Vagina (tissue), 2 donors: ENCODE measurements at regions not wholly inside any gene's neighbourhood (a gene's known extent, or its start where the extent isn't known, plus 50 kb on each side); places are given as distances from the start of the nearest gene placed in this dataset.

Experiments
- DNase-seq, 2 donors: peaks; one replicate each; pipeline ENCODE4 v3.0.0-alpha.2; 2017; ENCODE audit errors: extremely low spot score in 2 of 2
- H3K27ac ChIP-seq: fragments of 200-600 bp; sonication (generic); one replicate; pipeline ENCODE4 v1.5.1; 2019
- H3K27me3 ChIP-seq: fragments of 200-600 bp; sonication (generic); one replicate; pipeline ENCODE4 v1.5.1; 2019
- H3K36me3 ChIP-seq, 2 donors: fragments of 200-600 bp; sonication (generic); one replicate each; pipeline ENCODE4 v1.5.1; 2017 to 2019
- H3K4me1 ChIP-seq: fragments of 200-600 bp; sonication (generic); one replicate; pipeline ENCODE4 v1.5.1; 2019
- H3K4me3 ChIP-seq, 2 donors: fragments of 200-600 bp; sonication (generic); 1 replicate in 1 of 2; 2 replicates in 1 of 2; pipeline ENCODE4 v1.5.1; 2016 to 2019
- H3K9me3 ChIP-seq: fragments of 200-600 bp; sonication (generic); one replicate; pipeline ENCODE4 v1.5.1; 2019
- POLR2A ChIP-seq, 2 donors: fragments of 450-650 bp; IDR thresholded peaks; one replicate each; pipeline ENCODE4 v1.6.1; 2017; ENCODE audit warnings: antibody characterized with exemption in 2 of 2, mild to moderate bottlenecking in 2 of 2, moderate library complexity in 2 of 2
- POLR2AphosphoS5 ChIP-seq, 2 donors: sonication (generic); formaldehyde crosslinking; IDR thresholded peaks; one replicate each; pipeline ENCODE4 v1.9.0; 2017; ENCODE audit warnings: antibody characterized with exemption in 2 of 2, mild to moderate bottlenecking in 2 of 2, low read depth in 1 of 2; ENCODE audit not compliant: insufficient read depth in 1 of 2
- intact Hi-C: fragments of 100-400 bp; cut with DNase I; formaldehyde crosslinking; loops from one replicate; pipeline ENCODE4 v1.15.1; 2023
- TF ChIP-seq, protein P1 (sequence below), 3 experiments: fragments of 450-650 bp in 2 of 3; fragments of 200-600 bp in 1 of 3; sonication (generic) in 1 of 3; IDR thresholded peaks; one replicate each; pipeline ENCODE4 v1.5.1; 2017 to 2019; ENCODE audit warnings: antibody characterized with exemption in 3 of 3, mild to moderate bottlenecking in 2 of 3, moderate library complexity in 2 of 3

DNA sequence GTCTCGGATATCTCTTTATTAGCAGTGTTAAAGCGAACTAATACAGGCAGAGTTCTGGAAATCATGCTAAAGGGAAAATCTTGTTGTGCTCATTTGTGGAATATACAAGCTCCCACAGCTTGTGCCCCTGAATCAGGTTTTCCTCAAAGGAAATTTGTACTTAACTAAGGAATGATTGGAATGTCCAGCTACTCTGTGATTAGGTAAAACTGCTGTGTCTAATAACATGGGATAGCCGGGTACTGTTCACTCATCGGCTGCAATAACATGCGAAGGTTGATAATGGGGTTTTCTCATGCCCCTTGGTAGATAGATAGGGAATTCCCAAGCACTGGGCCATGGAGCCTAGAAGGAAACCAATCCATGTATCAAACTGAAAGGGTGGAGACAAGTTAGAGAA is 306.7 kb downstream of the NR2F1-AS1 start:
- TF ChIP-seq, protein P1, sequence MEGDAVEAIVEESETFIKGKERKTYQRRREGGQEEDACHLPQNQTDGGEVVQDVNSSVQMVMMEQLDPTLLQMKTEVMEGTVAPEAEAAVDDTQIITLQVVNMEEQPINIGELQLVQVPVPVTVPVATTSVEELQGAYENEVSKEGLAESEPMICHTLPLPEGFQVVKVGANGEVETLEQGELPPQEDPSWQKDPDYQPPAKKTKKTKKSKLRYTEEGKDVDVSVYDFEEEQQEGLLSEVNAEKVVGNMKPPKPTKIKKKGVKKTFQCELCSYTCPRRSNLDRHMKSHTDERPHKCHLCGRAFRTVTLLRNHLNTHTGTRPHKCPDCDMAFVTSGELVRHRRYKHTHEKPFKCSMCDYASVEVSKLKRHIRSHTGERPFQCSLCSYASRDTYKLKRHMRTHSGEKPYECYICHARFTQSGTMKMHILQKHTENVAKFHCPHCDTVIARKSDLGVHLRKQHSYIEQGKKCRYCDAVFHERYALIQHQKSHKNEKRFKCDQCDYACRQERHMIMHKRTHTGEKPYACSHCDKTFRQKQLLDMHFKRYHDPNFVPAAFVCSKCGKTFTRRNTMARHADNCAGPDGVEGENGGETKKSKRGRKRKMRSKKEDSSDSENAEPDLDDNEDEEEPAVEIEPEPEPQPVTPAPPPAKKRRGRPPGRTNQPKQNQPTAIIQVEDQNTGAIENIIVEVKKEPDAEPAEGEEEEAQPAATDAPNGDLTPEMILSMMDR (IDR thresholded peaks at IDR 0.05), result no peak
- TF ChIP-seq POLR2AphosphoS5 (IDR thresholded peaks at IDR 0.05; ENCODE audit: insufficient read depth in 1 of 2, low read depth in 1 of 2) (no peak), POLR2A (IDR thresholded peaks at IDR 0.05) (no peak)
- no peak for DNase-seq
- intact Hi-C loops, result no loop called here
- no peaks in the 10 kb centered on the region for H3K27me3 ChIP-seq
- H3K27ac ChIP-seq, result no peak overlapping the region
- H3K4me3 ChIP-seq, result no peak overlapping the region
- no peaks in the 10 kb centered on the region for H3K9me3 ChIP-seq
- H3K36me3 ChIP-seq, result no peaks in the 10 kb centered on the region
- H3K4me1 ChIP-seq, result no peaks in the 10 kb centered on the region

DNA sequence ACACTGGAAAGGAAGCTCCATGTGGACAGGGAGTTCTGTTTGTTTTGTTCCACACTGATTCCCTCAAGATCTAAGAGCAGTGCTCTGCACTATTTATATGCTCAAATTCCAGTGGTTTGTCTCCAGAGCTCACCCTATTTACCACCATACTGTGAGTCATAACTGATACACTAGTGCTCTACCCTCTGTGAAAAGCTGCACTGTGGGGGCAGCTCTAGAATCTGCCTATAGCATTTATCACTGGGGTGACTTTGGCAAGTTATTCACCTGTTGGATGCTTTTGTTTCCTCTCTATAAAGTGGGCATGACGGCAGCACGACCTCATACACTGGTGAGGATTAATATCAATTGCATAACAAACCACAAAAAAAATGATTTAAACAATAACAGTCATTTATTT is 307.8 kb downstream of the NR2F1-AS1 start:
- H3K27ac ChIP-seq, result no peak overlapping the region

DNA sequence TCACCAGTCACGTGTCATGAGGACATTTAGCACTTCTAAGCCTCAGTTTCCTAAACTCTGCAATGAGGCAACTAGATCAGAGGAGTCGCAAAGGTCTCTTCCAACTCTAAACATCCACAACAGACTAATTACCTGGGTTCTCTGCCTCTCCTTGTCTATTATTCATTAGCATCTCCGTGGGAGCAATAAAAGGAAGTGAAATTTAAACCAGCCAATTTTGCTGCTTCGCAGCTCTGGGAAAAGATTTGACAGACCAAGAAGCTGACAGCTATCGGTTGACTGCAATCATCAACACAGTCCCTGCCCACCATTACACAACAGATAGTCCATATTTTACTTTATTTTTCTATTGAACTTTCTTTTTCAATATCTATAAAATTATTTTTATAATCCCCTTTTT is 308.9 kb downstream of the NR2F1-AS1 start:
- Histone ChIP-seq H3K4me3 (no peak overlapping the region), H3K9me3 (no peaks in the 10 kb centered on the region), H3K4me1 (no peaks in the 10 kb centered on the region), H3K27ac (no peak overlapping the region), H3K36me3 (no peaks in the 10 kb centered on the region), H3K27me3 (no peaks in the 10 kb centered on the region)
- TF ChIP-seq POLR2AphosphoS5 (IDR thresholded peaks at IDR 0.05; ENCODE audit: insufficient read depth in 1 of 2, low read depth in 1 of 2) (no peak), POLR2A (IDR thresholded peaks at IDR 0.05) (no peak)
- TF ChIP-seq, protein P1 (IDR thresholded peaks at IDR 0.05), result no peak
- DNase-seq, result no peak
- intact Hi-C loops, result no loop called here

More for the DNA sequence above, 307.8 kb downstream of the NR2F1-AS1 start:
- Histone ChIP-seq H3K36me3 (no peaks in the 10 kb centered on the region), H3K4me1 (no peaks in the 10 kb centered on the region), H3K9me3 (no peaks in the 10 kb centered on the region), H3K4me3 (no peak overlapping the region), H3K27me3 (no peaks in the 10 kb centered on the region)
- TF ChIP-seq, protein P1 (IDR thresholded peaks at IDR 0.05), result no peak
- TF ChIP-seq POLR2AphosphoS5 (IDR thresholded peaks at IDR 0.05; ENCODE audit: insufficient read depth in 1 of 2, low read depth in 1 of 2) (no peak), POLR2A (IDR thresholded peaks at IDR 0.05) (no peak)
- DNase-seq, result no peak
- intact Hi-C loops, result no loop called here

DNA sequence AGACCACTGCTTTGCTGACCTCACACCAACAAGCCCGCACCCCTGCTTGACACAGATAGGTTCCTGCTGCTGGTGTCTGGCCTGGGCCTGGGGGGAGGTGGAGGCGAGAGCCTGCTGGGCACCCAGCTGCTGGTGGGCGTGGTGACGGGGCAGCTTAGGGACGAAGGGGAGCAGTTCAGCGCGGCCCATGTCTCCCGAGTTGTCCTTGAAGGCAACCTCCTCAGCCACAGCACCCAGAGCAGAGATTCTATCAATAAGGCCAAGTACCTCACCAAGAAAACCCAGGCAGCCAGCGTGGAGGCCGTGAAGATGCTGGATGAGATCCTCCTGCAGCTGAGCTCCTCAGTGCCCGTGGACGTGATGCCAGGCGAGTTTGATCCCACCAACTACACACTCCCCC is 313.3 kb downstream of the NR2F1-AS1 start:
- no peak for DNase-seq
- Histone ChIP-seq H3K4me1 (no peaks in the 10 kb centered on the region), H3K9me3 (no peaks in the 10 kb centered on the region), H3K36me3 (no peaks in the 10 kb centered on the region), H3K4me3 (no peak overlapping the region), H3K27ac (no peak overlapping the region), H3K27me3 (no peaks in the 10 kb centered on the region)
- intact Hi-C loops, result no loop called here
- TF ChIP-seq, protein P1 (IDR thresholded peaks at IDR 0.05), result no peak
- TF ChIP-seq POLR2AphosphoS5 (IDR thresholded peaks at IDR 0.05; ENCODE audit: insufficient read depth in 1 of 2, low read depth in 1 of 2) (no peak), POLR2A (IDR thresholded peaks at IDR 0.05) (no peak)

DNA sequence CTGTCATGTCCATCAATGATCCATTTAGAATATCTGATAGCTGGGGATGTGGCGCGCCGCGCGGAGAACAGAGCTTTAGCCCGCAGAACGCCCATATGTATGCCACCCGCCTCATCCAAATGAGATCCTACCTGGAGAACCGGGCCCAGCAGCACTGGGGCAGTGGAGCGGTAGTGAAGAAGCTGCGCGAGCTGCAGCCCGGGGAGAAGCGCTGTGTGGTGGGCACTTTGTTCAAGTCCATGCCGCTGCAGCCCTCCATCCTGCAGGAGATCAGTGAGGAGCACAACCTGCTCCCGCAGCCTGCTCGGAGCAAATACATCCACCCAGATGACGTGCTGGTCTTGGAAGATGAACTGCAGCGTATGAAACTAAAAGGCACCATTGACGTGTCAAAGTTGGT is 313.7 kb downstream of the NR2F1-AS1 start:
- Histone ChIP-seq H3K4me3 (no peak overlapping the region), H3K27ac (no peak overlapping the region), H3K9me3 (no peaks in the 10 kb centered on the region), H3K36me3 (no peaks in the 10 kb centered on the region), H3K27me3 (no peaks in the 10 kb centered on the region), H3K4me1 (no peaks in the 10 kb centered on the region)
- intact Hi-C loops, result no loop called here
- DNase-seq, result no peak
- TF ChIP-seq POLR2AphosphoS5 (IDR thresholded peaks at IDR 0.05; ENCODE audit: insufficient read depth in 1 of 2, low read depth in 1 of 2) (no peak), POLR2A (IDR thresholded peaks at IDR 0.05) (no peak)
- TF ChIP-seq, protein P1 (IDR thresholded peaks at IDR 0.05), result no peak
